ENCODE measurements at regions not wholly inside any gene's neighbourhood (a gene's known extent, or its start where the extent isn't known, plus 50 kb on each side); places are given as distances from the start of the nearest gene placed in this dataset.

DNA sequence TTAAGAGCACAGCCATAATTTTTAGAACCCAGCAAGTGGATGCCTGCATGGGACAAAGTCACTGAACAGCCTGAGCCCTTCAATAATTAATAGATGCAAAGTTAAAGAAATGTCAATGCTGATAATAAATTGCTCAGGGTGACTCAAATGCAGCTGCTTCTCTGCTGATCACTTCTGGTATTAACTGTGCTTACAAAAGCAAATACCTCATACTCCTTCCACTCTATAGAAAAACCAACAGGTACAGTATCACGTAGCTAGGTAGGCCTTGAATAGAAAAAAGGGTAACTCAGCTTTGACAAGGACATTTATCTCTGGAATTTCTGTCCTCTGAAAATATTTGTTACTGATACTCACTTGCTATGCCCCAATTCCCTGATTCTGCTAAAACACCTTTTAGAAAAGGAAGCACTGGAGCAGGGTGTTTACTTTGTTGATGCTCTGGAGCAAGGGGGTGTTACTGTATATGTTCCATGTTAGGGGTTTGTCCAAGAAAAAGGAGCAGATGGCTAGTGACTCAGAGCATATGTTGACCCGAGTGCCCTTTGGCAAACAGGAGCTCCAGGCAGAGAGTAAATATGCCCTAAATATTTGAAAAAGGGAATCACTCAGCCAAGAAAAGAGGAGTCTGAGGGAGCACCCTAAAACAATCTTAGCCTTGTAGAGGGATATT is 59.1 kb upstream of the RTN4 start (continued):
- TF ChIP-seq STAT6 (CRISPR knock-in tag; IDR thresholded peaks at IDR 0.05; ENCODE audit: borderline replicate concordance): no peak
- peak; percentile 79 for TF ChIP-seq BCL6 (CRISPR knock-in tag; IDR thresholded peaks at IDR 0.05)
- TF ChIP-seq, protein P1, sequence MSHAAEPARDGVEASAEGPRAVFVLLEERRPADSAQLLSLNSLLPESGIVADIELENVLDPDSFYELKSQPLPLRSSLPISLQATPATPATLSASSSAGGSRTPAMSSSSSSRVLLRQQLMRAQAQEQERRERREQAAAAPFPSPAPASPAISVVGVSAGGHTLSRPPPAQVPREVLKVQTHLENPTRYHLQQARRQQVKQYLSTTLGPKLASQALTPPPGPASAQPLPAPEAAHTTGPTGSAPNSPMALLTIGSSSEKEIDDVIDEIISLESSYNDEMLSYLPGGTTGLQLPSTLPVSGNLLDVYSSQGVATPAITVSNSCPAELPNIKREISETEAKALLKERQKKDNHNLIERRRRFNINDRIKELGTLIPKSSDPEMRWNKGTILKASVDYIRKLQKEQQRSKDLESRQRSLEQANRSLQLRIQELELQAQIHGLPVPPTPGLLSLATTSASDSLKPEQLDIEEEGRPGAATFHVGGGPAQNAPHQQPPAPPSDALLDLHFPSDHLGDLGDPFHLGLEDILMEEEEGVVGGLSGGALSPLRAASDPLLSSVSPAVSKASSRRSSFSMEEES (CRISPR knock-in tag; IDR thresholded peaks at IDR 0.05): peak; percentile 42; the same call in 1 of the 2 replicates
- peak; percentile 44 for TF ChIP-seq TEAD3 (CRISPR knock-in tag; optimal IDR thresholded peaks at IDR 0.05; ENCODE audit: borderline replicate concordance)
- peak; percentile 26; the same call in 1 of the 2 replicates for TF ChIP-seq ZBTB25 (CRISPR knock-in tag; IDR thresholded peaks at IDR 0.05)
- TF ChIP-seq ZNF354B (CRISPR knock-in tag; IDR thresholded peaks at IDR 0.05): no peak
- no peak for TF ChIP-seq ARID4A (CRISPR knock-in tag; IDR thresholded peaks at IDR 0.05; ENCODE audit: borderline replicate concordance)
- TF ChIP-seq ZNF296 (CRISPR knock-in tag; conservative IDR thresholded peaks at IDR 0.05): no peak
- TF ChIP-seq ATRX (CRISPR knock-in tag; IDR thresholded peaks at IDR 0.05; ENCODE audit: borderline replicate concordance): no peak
- TF ChIP-seq ESRRA (CRISPR knock-in tag; IDR thresholded peaks at IDR 0.05; ENCODE audit: low read depth): no peak
- TF ChIP-seq KLF11 (CRISPR knock-in tag; IDR thresholded peaks at IDR 0.05): peak; percentile 28; the same call in 1 of the 2 replicates
- no peak for TF ChIP-seq HOXA5 (CRISPR knock-in tag; IDR thresholded peaks at IDR 0.05)
- TF ChIP-seq ZFP36 (IDR thresholded peaks at IDR 0.05; ENCODE audit: borderline replicate concordance, low read depth, low read length, partially characterized antibody): peak; percentile 38
- TF ChIP-seq IKZF1 (IDR thresholded peaks at IDR 0.05): no peak
- TF ChIP-seq FOXK1 (CRISPR knock-in tag; IDR thresholded peaks at IDR 0.05; ENCODE audit: borderline replicate concordance, low read depth): peak; percentile 76; the same call in 1 of the 2 replicates
- no peak for TF ChIP-seq TEAD2 (CRISPR knock-in tag; IDR thresholded peaks at IDR 0.05)
- no peak for TF ChIP-seq ZSCAN20 (CRISPR knock-in tag; IDR thresholded peaks at IDR 0.05; ENCODE audit: borderline replicate concordance)
- TF ChIP-seq KLF9 (CRISPR knock-in tag; IDR thresholded peaks at IDR 0.05; ENCODE audit: low read depth): no peak
- TF ChIP-seq ZFAT (CRISPR knock-in tag; conservative IDR thresholded peaks at IDR 0.05): no peak
- no peak for TF ChIP-seq ZNF329 (CRISPR knock-in tag; IDR thresholded peaks at IDR 0.05; ENCODE audit: low read depth)

Measured in HepG2 (cell line).